COLO668 (cell line): ENCODE measurements at regions not wholly inside any gene's neighbourhood (a gene's known extent, or its start where the extent isn't known, plus 50 kb on each side); places are given as distances from the start of the nearest gene placed in this dataset.

Experiments
- DNase-seq: peaks from one replicate; lab custom pipeline; 2025; ENCODE audit not compliant: unreplicated experiment; lab: John Stamatoyannopoulos, UW

DNA sequence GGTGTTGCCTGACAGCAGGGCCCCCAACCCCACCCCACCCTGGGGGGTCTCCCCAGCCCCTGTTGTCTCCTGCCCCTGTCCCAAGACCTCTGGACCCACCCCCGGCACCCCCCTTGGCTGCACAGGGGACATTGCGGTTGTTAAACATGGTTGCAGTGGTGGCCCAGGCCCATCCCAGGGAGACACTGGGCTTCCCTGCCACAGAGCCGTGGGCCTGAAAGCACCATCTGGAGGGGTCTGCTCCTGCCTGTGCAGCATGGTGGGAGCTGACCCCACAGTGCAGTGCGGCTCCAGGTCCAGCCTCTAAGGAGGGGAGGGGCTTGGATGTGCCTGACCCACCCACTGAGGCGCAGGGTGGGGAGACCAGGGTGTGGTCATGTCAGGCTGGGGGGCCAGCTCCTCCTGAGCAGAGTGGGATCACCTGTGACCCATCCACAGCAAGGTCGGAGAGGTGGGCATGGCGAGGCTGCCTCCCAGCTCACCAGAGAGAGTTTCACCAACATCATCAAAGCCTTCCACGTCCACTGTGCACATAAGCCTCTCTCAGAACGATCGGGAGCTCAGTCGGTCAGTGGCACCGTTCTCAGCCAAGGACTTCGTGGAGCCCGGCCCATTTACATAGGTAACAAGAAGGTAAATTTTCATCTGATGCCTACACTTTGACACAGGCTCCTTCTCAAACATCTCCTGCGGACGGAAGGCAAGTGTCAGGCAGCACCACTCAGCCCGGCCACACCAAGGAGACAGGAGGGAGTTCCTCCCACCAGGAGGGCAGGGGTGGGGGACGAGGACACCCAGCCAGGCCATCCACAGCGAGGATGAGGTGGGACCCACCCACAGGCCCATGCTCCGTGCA lies 201.1 kb downstream of the BRD1 start:
- DNase-seq = no peak

DNA sequence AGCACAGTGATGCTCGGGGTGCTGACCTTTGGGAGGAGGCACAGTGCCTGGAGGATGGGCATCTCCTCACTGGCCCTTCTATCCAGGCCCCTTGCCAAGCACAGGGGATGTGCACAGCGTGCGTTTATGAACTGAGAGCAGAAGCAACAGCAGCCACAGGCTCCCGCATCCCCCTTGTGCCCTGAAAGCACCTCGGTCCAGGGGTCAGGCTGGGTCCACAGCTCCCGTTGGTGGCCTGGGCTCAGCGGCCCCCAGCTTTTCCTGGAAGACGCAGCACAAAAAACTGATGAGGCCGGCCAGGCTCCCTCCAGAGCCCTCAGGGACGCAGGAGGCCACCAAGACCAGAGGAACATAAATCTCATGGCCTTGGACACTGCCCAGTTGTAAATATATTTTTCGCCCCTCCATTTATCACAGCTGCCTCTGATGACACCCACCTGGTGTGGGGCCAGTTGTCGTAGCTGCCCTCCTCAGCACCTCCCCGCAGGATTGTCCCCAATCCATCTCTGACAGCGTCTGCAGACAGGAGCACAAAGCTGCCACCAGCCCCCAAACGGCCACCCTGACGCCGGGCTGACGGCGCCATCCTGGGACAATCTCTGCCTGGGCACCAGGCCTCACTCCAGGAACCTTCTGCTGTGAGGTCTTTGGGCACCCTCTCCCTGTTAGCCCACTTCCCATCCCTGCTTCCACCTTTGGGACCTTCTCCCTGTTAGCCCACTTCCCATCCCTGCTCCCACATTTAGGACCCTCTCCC lies 203.1 kb downstream of the BRD1 start:
- DNase-seq = no peak

DNA sequence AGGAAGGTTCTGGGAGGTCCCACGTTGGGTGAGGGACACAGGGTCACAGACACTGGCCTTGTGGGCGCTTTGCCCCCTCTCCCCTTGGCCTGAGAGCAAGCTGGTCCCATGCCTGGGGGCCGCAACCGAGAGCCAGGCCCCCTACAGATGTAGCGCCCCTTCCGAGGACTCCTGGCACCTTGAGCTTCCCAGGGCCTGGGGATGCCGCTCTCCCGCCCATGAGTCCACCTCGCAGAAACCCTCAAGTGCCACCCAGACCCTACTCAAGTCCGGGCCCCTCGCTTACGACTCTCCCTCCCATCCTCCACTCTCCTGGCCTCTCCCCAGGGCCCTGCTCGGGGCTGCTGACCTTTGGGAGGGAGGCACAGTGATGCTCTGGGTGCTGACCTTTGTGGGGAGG lies 204.0 kb downstream of the BRD1 start:
- DNase-seq = no peak

DNA sequence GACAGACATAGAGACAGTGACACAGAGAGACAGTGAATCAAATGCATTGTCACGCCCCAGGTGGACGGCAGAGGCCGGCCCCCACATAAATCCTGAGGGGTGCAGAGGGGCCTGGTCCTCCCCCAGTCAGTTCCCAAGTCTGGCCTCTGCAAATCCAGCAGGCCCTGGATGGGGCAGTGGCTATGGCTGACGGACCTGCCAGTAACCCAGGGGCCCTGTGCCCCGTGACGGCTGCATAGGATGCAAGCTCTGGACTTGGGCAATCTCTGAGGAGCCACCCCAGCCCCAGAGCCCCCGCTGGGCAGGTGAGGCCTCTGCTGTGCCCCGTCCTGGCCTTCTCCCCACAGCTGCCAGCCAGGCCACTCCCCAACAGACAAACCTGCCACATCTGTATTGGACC lies 204.5 kb downstream of the BRD1 start:
- DNase-seq = no peak

DNA sequence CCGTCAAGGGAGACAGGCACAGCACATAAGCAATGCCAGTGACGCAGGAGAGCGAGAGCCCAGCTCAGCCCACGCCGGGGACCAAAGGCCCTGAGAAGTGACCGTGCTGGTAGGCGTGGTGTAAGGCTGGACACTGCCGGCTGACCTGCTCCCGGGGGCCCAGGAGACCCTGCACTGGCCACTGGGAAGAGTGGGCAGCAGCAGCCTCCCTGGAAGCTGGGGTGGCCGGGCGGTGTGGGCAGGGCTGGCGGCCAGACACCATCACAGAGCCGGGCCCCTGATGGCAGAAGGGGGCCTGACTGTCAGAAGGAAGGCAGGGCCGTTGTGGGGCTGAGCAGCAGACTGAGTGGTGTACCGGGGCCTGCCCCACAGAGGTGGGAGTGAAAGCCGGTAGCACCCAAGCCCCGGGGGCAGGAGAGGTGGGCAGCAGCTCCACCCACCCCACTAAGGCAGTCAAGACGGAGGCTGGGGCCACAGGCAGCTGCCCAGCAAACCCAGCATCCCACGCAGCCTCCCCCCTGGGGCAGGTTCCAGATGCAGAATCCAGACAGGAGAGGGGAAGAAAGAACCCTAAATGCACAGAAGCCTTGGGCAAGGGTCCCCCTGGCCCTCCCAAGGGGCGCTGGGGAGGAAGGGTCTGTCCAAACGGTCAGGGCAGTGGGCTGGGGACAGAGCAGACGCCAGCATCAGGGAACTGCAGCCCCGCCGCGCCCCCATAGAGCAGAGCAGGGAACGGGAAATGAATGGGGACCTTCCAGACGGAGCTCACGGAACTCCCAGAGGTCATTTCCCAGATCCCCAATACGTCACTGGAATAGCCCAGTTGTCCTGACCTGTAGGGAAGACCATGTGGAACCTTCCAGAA lies 205.2 kb downstream of the BRD1 start:
- no peak for DNase-seq

DNA sequence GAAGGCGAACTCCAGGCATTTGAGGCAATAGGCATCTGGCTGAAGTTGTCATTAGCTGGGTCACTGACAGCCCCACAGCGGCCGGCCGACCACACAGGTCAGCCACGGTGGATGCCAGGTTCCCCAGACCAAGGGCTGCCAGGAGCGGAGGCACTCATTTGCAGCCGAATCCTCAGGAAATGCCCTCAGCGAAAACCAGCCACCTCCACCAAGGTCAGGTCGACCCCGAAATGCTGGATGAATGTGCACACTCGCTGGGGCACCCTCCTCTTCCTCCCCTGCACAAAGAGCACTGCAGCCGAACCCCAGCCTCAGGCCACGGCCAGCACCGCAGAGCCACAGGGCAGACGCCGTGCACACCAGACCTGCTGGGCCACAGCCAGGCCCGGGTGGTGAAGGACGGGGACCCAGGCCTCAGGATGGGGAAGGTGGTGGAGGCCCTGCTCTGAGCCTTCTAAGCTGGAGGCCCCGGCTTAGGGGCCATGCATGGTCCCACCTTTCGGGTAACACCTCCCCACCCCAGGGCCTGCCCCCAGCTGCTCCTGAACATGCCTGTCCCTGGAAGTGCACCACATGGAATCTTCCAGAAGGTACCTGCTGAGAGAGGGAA lies 206.0 kb downstream of the BRD1 start:
- DNase-seq = no peak

DNA sequence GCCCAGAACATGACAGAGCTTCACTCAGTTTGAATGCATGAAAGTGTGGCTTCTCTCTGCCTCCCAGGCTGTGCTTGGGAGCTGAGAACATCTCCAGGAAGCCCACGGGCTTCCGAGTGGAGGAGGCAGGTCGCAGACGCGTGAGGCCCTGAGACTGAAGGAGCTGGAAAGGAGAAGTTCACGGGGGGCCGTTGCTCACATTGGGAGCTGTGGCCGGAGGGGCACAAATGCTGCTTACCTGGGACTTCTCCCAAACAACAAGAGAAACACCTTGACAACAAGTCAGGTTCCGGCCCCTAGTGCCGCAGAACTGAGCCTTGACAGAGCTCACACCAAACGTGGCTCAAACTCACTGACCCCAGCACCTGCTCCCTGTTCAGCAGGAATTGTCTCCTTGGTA lies 207.0 kb downstream of the BRD1 start:
- no peak for DNase-seq

DNA sequence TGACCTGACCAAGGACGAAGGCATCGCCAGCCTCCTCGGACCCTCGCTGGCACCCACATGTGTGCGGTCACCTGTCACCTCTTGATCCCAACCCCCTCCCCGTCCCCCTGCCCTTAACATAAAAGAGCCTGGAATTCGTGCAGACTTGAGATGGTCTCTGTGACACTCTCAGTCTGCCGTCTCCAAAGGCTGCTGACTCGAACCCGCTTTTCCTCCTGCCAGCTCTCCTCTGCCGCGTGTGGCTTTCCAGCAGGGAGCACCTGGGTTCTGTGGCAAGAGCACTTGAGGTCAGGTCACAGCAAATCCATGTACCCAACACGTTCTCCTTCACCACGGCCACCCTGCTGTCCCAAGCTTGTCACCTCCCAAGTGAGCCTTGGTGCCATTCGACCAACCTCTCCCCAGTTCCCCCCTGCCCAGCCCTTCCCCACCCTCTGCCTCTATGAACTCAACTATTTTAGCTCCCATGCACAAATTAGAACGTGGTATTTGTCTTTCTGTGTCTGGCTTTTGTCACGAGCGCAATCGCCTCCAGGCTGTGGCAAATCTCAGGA lies 207.6 kb downstream of the BRD1 start:
- DNase-seq = no peak

DNA sequence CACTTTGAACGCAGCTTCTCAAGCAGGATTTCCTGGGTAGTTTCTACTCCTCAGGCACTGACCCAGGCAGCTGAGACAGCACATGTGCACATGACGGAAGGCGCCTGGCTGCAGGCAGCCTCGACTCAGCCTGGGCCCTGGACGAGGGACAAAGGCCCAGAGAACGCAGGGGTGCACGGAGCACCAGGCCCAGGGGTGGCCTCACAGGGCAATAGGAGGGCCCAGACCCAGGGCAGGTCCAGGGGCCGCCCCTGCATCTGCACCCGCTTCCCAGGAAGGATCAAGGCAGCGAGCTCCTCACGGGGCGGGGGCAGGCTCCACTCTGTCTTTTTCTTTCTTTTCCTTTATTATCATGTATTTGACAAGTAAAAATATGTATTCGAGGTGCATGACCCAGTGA lies 208.4 kb downstream of the BRD1 start:
- no peak for DNase-seq

DNA sequence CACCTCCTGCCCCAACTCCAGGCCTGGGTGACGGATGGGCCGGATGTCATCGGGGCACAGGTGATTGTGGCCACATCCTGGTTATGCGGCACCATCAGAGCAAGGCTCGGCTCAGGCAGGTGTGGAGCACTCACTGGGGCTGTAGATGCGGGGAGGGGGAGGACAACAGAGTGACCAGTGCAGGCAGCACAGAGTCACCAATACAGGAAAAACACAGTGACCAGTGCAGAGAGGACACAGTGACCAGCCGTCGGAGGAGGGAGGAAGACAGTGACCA lies 209.1 kb downstream of the BRD1 start:
- DNase-seq = no peak

DNA sequence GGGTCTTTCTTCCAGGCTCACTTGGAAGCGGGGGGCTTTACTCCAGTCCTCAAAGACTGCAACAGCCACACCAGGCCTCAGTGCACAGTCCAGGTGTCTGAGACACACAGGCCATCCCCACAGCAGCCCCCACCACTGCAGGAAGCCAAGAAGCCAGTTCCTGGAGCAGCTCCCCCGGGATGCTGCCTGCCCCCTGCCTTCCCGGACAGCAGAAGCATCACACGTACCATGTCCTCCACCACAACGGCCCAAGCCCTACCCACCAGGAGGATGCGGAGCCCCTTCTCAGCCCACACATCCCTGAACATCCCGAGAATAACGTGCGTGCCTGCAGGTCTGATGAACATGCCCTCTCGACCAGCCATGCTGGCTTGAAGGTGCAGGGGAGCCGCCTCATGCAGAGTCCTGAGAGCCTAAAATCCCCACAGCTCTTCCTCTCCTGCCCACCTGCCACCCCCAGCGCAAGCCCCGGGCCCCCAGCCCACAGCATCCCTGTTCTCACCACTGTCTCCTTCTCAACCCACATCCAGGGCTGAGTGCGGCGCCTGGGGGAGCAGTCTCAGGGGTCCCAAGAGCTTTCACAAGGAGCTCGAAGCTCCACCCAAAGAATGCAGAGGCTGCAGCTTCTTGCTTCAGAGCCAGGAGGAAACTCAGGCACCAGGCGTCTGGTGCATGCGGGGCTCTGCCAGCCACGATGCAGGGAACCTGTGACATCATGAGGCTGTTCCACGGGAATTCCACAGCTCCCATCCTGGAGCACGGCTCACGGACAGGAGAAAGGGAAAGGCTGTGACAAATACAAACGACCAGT lies 209.6 kb downstream of the BRD1 start:
- DNase-seq = no peak

DNA sequence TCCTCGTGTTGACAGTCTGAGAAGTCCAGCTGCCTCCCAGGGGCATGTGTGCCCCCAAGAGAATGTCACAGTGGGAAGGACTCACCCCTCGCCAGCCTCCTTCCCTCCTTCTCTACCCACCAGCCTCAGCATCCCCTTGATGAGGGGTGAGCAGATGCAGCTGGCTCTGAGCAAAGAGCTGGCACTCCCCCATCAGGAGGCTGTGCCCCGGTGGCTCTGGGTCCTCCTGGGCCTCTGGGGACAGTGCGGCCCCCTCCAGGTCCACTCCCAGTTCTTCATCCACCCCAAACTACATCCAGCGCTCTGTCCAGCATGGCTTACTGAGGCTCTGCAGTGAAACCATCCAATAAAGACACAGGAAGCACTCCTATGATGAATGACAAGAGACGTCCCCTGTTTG lies 210.4 kb downstream of the BRD1 start:
- DNase-seq = no peak

DNA sequence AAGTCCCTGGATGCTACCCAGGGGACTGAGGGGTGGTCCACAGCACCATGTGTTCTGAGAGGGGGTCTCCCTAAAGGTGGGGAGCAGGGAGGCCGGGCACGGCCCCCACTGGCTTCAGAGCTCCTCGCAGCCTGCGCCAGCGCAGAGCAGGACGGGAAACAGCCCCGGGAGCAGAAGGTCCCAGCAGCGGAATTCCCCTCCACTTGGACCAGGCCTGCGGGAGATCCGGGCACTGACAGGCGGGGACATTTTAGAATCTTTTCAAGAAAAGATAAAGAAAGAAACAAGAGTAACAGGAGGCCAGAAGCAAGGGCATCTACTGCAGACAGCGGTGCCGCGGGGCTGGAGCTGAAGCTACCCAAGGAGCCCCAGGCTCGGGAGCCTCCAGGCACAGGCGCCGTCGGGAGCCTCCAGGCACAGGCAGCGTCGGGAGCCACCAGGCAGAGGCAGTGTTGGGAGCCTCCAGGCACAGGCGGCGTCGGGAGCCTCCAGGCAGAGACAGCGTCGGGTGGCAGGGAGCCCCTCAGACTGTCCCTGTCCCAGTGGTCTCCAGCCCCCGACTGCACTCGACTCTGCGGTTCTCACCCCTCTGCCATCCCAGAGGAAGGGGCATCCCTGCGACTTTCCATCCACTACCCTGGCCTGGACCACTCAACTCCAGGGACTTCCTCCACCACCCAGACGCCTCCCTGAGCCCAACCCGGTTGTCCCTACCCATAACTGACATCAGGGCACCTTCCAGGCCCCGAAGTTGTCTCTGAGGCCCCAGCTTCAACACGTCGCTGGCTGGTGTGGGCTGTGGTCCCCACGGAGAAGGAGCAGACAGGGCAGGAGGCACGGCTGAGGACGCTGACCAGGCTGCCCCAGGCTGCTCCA lies 211.1 kb downstream of the BRD1 start:
- DNase-seq = no peak

DNA sequence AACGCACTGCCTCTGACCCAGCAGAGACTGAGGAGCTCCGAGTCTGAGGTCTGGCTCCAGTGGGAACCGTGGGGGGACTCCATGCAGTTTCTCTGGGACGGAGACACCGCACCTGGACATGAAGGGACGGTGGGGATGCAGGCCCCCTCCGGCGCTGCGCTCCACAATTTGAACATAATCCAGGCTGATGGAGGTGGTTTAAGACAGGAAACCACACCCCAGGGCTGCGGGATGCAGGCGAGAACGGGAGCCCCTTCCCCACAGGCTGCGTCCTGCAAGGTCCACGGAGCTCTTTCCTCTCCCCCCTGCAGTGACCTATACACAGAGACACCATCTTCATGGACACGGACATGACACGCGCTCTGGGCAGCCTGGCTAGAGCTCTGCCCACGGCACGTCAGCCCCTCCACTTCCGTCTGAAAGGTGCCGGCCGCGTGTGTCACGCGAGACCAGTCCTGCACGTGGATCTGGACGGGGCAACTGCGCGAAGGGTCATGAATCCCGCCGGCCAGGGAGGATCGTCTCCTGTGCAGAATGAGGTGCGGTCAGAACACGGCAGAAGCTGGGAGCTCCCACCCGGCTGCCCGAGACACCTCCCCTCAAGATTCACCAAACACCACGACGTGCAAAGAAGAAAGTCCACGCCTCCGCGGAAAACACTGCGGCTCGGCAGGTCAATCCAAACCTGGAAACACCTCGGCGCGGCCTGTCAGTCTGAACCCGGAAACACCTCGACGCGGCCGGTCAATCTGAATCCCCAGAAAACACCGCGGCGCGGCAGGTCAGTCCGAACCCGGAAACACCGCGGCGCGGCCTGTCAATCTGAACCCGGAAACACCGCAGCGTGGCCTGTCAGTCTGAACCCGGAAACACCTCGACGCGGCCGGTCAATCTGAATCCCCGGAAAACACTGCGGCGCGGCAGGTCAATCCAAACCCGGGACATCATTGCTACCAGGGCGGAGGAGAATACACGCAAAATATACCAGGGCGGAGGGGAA lies 212.4 kb downstream of the BRD1 start:
- DNase-seq = no peak

DNA sequence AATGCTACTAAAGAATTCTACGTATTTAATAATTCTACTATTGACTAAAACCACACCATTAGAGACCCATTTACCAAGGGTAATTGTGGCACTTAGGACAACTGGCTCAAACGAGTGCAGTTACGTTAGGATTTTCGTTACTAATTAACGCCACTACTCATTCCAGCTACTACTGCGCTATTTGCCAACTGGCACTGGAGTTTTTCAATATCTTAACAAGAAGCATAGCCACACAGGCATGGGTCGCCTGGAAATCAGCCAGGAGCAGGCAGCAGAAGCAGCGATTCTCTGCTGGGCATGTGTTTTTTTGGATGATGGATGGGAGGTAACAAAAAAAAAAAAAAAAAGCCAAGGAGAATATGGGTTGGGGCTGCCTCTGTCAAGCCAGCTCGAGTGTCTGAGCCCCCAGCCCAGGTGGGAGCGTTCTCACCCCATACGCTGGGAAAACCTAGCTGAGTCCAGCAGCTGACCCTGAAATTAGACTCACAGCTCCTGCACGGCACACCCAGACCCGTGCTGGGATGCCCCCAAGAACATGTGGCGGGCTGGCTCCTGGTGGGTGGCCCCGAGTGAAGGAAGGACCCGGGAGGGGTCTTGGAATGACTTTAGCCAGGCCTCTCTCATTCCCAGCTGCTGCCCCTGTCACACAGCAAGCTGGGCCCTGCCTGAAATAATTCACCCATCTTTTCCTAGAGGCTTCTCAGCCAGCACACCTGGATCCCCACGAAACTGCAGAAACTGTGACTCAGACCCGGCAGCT lies 214.0 kb downstream of the BRD1 start:
- DNase-seq = no peak

DNA sequence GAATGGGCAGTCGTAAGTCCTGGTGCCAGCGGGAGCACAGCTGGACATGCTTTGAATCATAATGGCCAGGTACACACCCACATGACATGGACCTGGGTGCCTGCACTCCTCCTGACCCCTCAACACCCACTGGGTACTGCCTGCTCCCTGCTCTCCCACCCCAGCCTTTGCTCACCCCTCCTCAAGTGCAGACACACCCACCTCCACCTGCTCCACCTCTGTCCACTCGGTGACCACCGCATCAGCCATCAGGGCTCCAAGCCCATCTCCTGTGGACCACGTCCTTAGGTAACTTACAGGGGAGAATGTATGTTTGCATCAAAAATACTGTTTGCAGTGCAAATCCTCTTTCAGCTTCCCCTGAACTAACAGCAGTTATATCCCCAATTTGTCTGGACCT lies 214.6 kb downstream of the BRD1 start:
- DNase-seq = no peak

DNA sequence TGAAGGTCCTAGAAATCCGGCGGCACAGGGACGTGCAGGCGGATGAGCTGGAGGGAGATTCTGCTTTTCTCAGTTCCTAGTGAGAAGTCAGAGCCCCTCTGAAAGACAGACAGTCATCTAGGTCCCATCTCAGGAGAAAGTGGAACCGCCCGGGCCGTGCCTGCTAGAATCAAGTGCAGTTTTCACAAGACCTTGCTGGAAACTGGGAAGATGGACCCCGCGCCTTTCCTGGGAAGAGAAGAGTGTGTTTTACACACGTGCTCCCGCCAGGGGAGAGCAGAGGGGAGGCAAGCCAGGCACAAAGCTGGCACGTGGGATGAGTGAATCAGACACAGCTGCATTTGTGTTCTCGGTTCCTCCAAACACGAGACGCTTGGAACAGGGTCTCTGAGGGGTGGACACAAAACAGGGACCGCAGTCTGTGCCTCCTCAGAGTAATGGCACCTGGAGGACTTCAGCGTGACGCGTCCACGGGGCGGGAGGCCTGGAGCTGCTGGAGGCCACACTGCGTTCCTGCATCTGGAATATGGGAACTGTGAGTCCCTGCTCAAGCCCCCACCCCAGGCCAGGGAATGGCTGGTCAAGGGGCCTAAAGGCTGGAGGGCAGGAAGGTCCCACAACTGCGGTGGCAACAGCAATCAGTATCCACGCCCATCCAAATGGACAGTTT lies 218.3 kb downstream of the BRD1 start:
- no peak for DNase-seq
